BE2C (cell line): ENCODE measurements at regions not wholly inside any gene's neighbourhood (a gene's known extent, or its start where the extent isn't known, plus 50 kb on each side); places are given as distances from the start of the nearest gene placed in this dataset.
"Not testable (repeated sequence)": the region's sequence is repeated elsewhere in the genome, so short reads cannot be mapped to it uniquely, and the experiment has no call there.

Experiments
- DNase-seq: peaks from one replicate; pipeline ENCODE4 v3.0.0-alpha.2; 2020
- H3K27me3 ChIP-seq: fragments of 250-450 bp; sonication (Bioruptor Pico); 2 replicates; pipeline ENCODE4 v1.5.1; 2020; ENCODE audit warnings: mild to moderate bottlenecking
- H3K36me3 ChIP-seq: fragments of 250-450 bp; sonication (Bioruptor Pico); 2 replicates; pipeline ENCODE4 v1.5.1; 2020; ENCODE audit warnings: mild to moderate bottlenecking
- H3K4me1 ChIP-seq: fragments of 250-450 bp; sonication (Bioruptor Pico); 2 replicates; pipeline ENCODE4 v1.5.1; 2020
- H3K4me3 ChIP-seq: 2 replicates; pipeline ENCODE4 v1.5.1; 2011; ENCODE audit warnings: low read depth, low read length
- H3K9me3 ChIP-seq: fragments of 250-450 bp; sonication (Bioruptor Pico); 2 replicates; pipeline ENCODE4 v1.5.1; 2020
- CTCF ChIP-seq: IDR thresholded peaks from 2 replicates; pipeline ENCODE4 v1.5.1; 2012; ENCODE audit warnings: mild to moderate bottlenecking, low read depth, low read length

GRCh38 chr6:150691463-150691862 is 91.8 kb downstream of the PLEKHG1 start:
- H3K4me1 ChIP-seq = no peaks in the 10 kb centered on the region
- no peaks in the 10 kb centered on the region for H3K9me3 ChIP-seq
- H3K27me3 ChIP-seq = peaks cover 3% of the 10 kb centered on the region
- TF ChIP-seq CTCF = no peak
- H3K4me3 ChIP-seq = no peak overlapping the region
- no peaks in the 10 kb centered on the region for H3K36me3 ChIP-seq
- DNase-seq = no peak

- H3K4me3 ChIP-seq = no peak overlapping the region
- no peak for TF ChIP-seq CTCF
- DNase-seq = no peak
- H3K9me3 ChIP-seq = no peaks in the 10 kb centered on the region
- no peaks in the 10 kb centered on the region for H3K4me1 ChIP-seq
- no peaks in the 10 kb centered on the region for H3K36me3 ChIP-seq
- H3K27me3 ChIP-seq = peaks cover 3% of the 10 kb centered on the region
Observed at GRCh38 chr6:150692604-150693003, 92.9 kb downstream of the PLEKHG1 start.

- DNase-seq = no peak
- Histone ChIP-seq H3K4me1 (no peaks in the 10 kb centered on the region), H3K9me3 (no peaks in the 10 kb centered on the region), H3K36me3 (no peaks in the 10 kb centered on the region), H3K27me3 (peaks cover 12% of the 10 kb centered on the region), H3K4me3 (no peak overlapping the region)
- no peak for TF ChIP-seq CTCF
Observed at GRCh38 chr6:150694889-150695288, 95.2 kb downstream of the PLEKHG1 start.

GRCh38 chr6:150695652-150696051 is 96.0 kb downstream of the PLEKHG1 start:
- Histone ChIP-seq H3K4me3 (no peak overlapping the region), H3K27me3 (peaks cover 12% of the 10 kb centered on the region), H3K9me3 (no peaks in the 10 kb centered on the region), H3K36me3 (no peaks in the 10 kb centered on the region), H3K4me1 (no peaks in the 10 kb centered on the region)
- no peak for DNase-seq
- TF ChIP-seq CTCF = no peak

GRCh38 chr6:150696190-150696589 is 96.5 kb downstream of the PLEKHG1 start:
- H3K9me3 ChIP-seq = no peaks in the 10 kb centered on the region
- H3K4me3 ChIP-seq = no peak overlapping the region
- H3K27me3 ChIP-seq = peaks cover 12% of the 10 kb centered on the region
- no peaks in the 10 kb centered on the region for H3K36me3 ChIP-seq
- H3K4me1 ChIP-seq = no peaks in the 10 kb centered on the region
- no peak for DNase-seq
- TF ChIP-seq CTCF = no peak

GRCh38 chr6:150696918-150697317 is 97.2 kb downstream of the PLEKHG1 start:
- H3K4me1 ChIP-seq, DNase-seq, H3K9me3 ChIP-seq, H3K36me3 ChIP-seq, H3K4me3 ChIP-seq: not testable (repeated sequence)
- peaks cover 12% of the 10 kb centered on the region for H3K27me3 ChIP-seq

- H3K36me3 ChIP-seq = no peaks in the 10 kb centered on the region
- no peaks in the 10 kb centered on the region for H3K9me3 ChIP-seq
- H3K27me3 ChIP-seq = peaks cover 12% of the 10 kb centered on the region
- H3K4me3 ChIP-seq = no peak overlapping the region
- no peaks in the 10 kb centered on the region for H3K4me1 ChIP-seq
- no peak for TF ChIP-seq CTCF
- no peak for DNase-seq
Observed at GRCh38 chr6:150697515-150697914, 97.8 kb downstream of the PLEKHG1 start.
